WTC11 (cell line): ENCODE measurements at regions not wholly inside any gene's neighbourhood (a gene's known extent, or its start where the extent isn't known, plus 50 kb on each side); places are given as distances from the start of the nearest gene placed in this dataset.

ENCODE experiments used
- ATAC-seq: fragments of 200-7000 bp; cut with Tn5 transposase; 2 replicates; pipeline ENCODE4 v1.10.0; 2021; ENCODE audit warnings: mild to moderate bottlenecking, moderate library complexity
- CTCF ChIA-PET: fragments of 300-600 bp; sonication (Branson Sonifier 250); formaldehyde crosslinking; loops from one replicate; lab custom pipeline; 2021; ENCODE audit warnings: antibody characterized with exemption; lab: Charles Lee
- POLR2A ChIA-PET: fragments of 350-600 bp; sonication (Branson Sonifier 250); formaldehyde crosslinking; loops from one replicate; lab custom pipeline; 2021; ENCODE audit warnings: antibody characterized with exemption; lab: Charles Lee
- DNase-seq: peaks from one replicate; pipeline ENCODE4 v3.0.0; 2021; ENCODE audit warnings: low spot score
- H3K27ac Mint-ChIP-seq: 2 replicates; pipeline ENCODE4 v1.8.0; 2021; ENCODE audit warnings: mixed read lengths
- H3K27me3 Mint-ChIP-seq: 2 replicates; pipeline ENCODE4 v1.8.0; 2021; ENCODE audit warnings: low read depth, mild to moderate bottlenecking, moderate library complexity, mixed read lengths
- H3K36me3 Mint-ChIP-seq: 2 replicates; pipeline ENCODE4 v1.8.0; 2021; ENCODE audit warnings: mixed read lengths
- H3K4me1 Mint-ChIP-seq: 2 replicates; pipeline ENCODE4 v1.8.0; 2022; ENCODE audit warnings: mixed read lengths
- H3K4me3 Mint-ChIP-seq: 2 replicates; pipeline ENCODE4 v1.8.0; 2021; ENCODE audit warnings: mild to moderate bottlenecking, moderate library complexity, mixed read lengths
- H3K9me3 Mint-ChIP-seq: 2 replicates; pipeline ENCODE4 v1.8.0; 2021; ENCODE audit warnings: mixed read lengths
- HMGA2 ChIP-seq: fragments of 250-450 bp; sonication (Bioruptor Pico); IDR thresholded peaks from 2 replicates; pipeline ENCODE4 v1.4.0; 2021; ENCODE audit warnings: mild to moderate bottlenecking, moderate library complexity
- JAZF1 ChIP-seq: fragments of 250-450 bp; sonication (Bioruptor Pico); IDR thresholded peaks from 2 replicates; pipeline ENCODE4 v1.9.0; 2021; ENCODE audit warnings: moderate library complexity, mild to moderate bottlenecking, inconsistent platforms
- JUN ChIP-seq: sonication (generic); formaldehyde crosslinking; IDR thresholded peaks from 2 replicates; pipeline ENCODE4 v1.8.0; 2023; ENCODE audit warnings: mild to moderate bottlenecking, missing genetic modification reagents
- RORB ChIP-seq: fragments of 250-450 bp; sonication (Bioruptor Pico); IDR thresholded peaks from 2 replicates; pipeline ENCODE4 v1.9.0; 2021; ENCODE audit warnings: mild to moderate bottlenecking
- TCF7 ChIP-seq: sonication (generic); formaldehyde crosslinking; IDR thresholded peaks from 2 replicates; pipeline ENCODE4 v1.8.0; 2022; ENCODE audit warnings: mild to moderate bottlenecking, low read depth, missing genetic modification reagents, moderate library complexity
- TP53 ChIP-seq: sonication (generic); formaldehyde crosslinking; IDR thresholded peaks from 2 replicates; pipeline ENCODE4 v1.8.1; 2023; ENCODE audit warnings: mild to moderate bottlenecking, missing genetic modification reagents
- ZNF121 ChIP-seq: sonication (generic); formaldehyde crosslinking; IDR thresholded peaks from 2 replicates; pipeline ENCODE4 v1.8.0; 2023; ENCODE audit warnings: missing genetic modification reagents
- ZNF219 ChIP-seq: sonication (generic); formaldehyde crosslinking; IDR thresholded peaks from 2 replicates; pipeline ENCODE4 v1.8.0; 2023; ENCODE audit warnings: missing genetic modification reagents, mild to moderate bottlenecking, borderline replicate concordance
- ZNF396 ChIP-seq: fragments of 250-450 bp; sonication (Bioruptor Pico); IDR thresholded peaks from 2 replicates; pipeline ENCODE4 v1.8.0; 2021; ENCODE audit warnings: mild to moderate bottlenecking, moderate library complexity, borderline replicate concordance
- TF ChIP-seq, protein P1 (sequence below): fragments of 250-450 bp; sonication (Bioruptor Pico); conservative IDR thresholded peaks from 2 replicates; pipeline ENCODE4 v1.9.0; 2021; ENCODE audit warnings: mild to moderate bottlenecking
- TF ChIP-seq, protein P2 (sequence below): fragments of 250-450 bp; sonication (Bioruptor Pico); IDR thresholded peaks from 2 replicates; pipeline ENCODE4 v1.9.0; 2021; ENCODE audit warnings: mild to moderate bottlenecking
- TF ChIP-seq, protein P3 (sequence below): sonication (generic); formaldehyde crosslinking; conservative IDR thresholded peaks from 2 replicates; pipeline ENCODE4 v1.8.1; 2022; ENCODE audit warnings: mild to moderate bottlenecking, missing genetic modification reagents
- TF ChIP-seq, protein P4 (sequence below): sonication (generic); formaldehyde crosslinking; IDR thresholded peaks from 2 replicates; pipeline ENCODE4 v1.8.1; 2023; ENCODE audit warnings: mild to moderate bottlenecking, missing genetic modification reagents
- TF ChIP-seq, protein P5 (sequence below): fragments of 200-600 bp; IDR thresholded peaks from 2 replicates; pipeline ENCODE4 v1.8.0; 2022; ENCODE audit warnings: antibody characterized with exemption
- TF ChIP-seq, protein P6 (sequence below): fragments of 250-450 bp; sonication (Bioruptor Pico); IDR thresholded peaks from 2 replicates; pipeline ENCODE4 v1.9.0; 2021; ENCODE audit warnings: mild to moderate bottlenecking, borderline replicate concordance
- TF ChIP-seq, protein P7 (sequence below): sonication (generic); formaldehyde crosslinking; IDR thresholded peaks from 2 replicates; pipeline ENCODE4 v1.8.1; 2023; ENCODE audit warnings: mild to moderate bottlenecking, missing genetic modification reagents, moderate library complexity
- TF ChIP-seq, protein P8 (sequence below): sonication (generic); formaldehyde crosslinking; IDR thresholded peaks from 2 replicates; pipeline ENCODE4 v1.8.0; 2023; ENCODE audit warnings: missing genetic modification reagents, mild to moderate bottlenecking, borderline replicate concordance

DNA sequence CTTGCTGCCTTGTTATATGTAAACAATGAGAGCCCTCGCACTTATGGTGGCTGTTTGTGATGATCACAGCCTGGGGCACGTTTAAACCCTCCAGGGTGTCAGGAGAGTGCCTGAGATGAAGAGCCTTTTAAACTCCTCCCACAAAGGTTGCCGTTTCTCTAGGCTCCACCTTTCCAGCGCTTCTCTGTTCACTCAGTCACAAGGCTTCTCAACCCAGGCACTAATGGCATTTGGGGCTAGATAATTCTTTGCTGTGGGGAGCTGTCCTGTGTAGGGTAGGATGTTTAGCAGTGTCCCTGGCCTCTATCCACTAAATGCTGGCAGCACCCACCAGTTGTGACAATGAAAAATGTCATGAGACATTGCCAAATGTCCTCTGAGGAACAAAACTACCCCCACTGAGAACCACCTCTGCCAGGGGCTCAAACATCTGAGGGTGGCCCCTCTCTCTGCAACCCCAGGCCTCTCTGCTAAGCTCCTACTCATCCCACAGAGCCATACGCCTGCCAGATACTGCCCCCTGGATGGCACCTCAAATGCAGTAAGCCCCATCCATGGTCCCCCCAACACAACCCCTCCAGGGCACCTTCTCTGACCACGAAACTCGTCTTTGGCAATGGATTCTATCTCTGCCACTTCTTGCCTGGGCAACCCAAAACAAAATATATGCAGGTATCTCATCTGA is 144.3 kb upstream of the ZMIZ1 start:
- Mint-ChIP-seq H3K4me1 (peaks cover 23% of the 10 kb centered on the region), H3K9me3 (no peaks in the 10 kb centered on the region), H3K27ac (no peak overlapping the region), H3K36me3 (no peaks in the 10 kb centered on the region), H3K4me3 (no peak overlapping the region), H3K27me3 (peaks cover 4% of the 10 kb centered on the region)
- CTCF ChIA-PET, result interaction anchor here (0.7 to 1.0 kb wide), 2 partner anchors 11 to 451 kb away, joined by 3 to 4 read pairs; no protein-coding TSS in a partner anchor
- ATAC-seq (peak; percentile 87), DNase-seq (no peak)
- POLR2A ChIA-PET, result no interaction called here
- TF ChIP-seq TCF7 (CRISPR knock-in tag) (no peak), ZNF396 (no peak), ZNF219 (CRISPR knock-in tag) (no peak), JAZF1 (CRISPR knock-in tag) (no peak), TP53 (CRISPR knock-in tag) (no peak), HMGA2 (no peak), JUN (CRISPR knock-in tag) (no peak), ZNF121 (CRISPR knock-in tag) (no peak), RORB (CRISPR knock-in tag) (no peak)
- TF ChIP-seq, protein P1, sequence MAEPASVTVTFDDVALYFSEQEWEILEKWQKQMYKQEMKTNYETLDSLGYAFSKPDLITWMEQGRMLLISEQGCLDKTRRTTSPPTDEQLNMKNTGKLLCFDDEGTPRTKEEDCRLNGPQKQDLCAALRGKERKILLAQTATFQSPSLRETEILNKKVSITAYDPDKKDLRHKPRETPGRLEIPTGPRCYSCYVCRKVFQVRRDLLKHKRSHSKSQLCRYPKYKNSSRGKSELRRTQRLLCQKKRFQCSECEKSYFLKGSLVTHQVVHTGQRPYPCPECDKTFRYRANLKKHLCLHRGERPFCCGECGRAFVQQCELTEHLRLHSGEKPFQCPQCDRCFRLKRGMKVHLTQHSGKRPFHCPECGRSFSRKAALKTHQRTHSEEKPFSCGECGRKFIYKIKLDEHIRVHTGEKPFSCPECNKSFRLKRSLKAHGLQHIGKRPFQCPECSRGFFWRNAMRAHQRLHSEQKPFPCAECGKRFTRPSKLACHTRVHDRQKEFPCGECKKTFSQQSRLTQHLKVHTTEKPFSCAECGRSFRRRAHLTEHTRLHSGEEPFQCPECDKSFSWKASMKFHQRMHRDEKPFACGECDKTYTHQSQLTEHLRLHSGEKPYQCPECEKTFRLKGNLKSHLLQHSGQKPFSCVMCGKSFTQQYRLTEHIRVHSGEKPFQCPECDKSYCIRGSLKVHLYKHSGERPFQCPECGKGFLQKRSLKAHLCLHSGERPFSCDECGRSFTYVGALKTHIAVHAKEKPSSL (CRISPR knock-in tag), result no peak
- TF ChIP-seq, protein P2, sequence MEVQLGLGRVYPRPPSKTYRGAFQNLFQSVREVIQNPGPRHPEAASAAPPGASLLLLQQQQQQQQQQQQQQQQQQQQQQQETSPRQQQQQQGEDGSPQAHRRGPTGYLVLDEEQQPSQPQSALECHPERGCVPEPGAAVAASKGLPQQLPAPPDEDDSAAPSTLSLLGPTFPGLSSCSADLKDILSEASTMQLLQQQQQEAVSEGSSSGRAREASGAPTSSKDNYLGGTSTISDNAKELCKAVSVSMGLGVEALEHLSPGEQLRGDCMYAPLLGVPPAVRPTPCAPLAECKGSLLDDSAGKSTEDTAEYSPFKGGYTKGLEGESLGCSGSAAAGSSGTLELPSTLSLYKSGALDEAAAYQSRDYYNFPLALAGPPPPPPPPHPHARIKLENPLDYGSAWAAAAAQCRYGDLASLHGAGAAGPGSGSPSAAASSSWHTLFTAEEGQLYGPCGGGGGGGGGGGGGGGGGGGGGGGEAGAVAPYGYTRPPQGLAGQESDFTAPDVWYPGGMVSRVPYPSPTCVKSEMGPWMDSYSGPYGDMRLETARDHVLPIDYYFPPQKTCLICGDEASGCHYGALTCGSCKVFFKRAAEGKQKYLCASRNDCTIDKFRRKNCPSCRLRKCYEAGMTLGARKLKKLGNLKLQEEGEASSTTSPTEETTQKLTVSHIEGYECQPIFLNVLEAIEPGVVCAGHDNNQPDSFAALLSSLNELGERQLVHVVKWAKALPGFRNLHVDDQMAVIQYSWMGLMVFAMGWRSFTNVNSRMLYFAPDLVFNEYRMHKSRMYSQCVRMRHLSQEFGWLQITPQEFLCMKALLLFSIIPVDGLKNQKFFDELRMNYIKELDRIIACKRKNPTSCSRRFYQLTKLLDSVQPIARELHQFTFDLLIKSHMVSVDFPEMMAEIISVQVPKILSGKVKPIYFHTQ, result no peak
- TF ChIP-seq, protein P3, sequence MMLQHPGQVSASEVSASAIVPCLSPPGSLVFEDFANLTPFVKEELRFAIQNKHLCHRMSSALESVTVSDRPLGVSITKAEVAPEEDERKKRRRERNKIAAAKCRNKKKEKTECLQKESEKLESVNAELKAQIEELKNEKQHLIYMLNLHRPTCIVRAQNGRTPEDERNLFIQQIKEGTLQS (CRISPR knock-in tag), result no peak
- TF ChIP-seq, protein P4, sequence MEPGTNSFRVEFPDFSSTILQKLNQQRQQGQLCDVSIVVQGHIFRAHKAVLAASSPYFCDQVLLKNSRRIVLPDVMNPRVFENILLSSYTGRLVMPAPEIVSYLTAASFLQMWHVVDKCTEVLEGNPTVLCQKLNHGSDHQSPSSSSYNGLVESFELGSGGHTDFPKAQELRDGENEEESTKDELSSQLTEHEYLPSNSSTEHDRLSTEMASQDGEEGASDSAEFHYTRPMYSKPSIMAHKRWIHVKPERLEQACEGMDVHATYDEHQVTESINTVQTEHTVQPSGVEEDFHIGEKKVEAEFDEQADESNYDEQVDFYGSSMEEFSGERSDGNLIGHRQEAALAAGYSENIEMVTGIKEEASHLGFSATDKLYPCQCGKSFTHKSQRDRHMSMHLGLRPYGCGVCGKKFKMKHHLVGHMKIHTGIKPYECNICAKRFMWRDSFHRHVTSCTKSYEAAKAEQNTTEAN, result no peak
- TF ChIP-seq, protein P5, sequence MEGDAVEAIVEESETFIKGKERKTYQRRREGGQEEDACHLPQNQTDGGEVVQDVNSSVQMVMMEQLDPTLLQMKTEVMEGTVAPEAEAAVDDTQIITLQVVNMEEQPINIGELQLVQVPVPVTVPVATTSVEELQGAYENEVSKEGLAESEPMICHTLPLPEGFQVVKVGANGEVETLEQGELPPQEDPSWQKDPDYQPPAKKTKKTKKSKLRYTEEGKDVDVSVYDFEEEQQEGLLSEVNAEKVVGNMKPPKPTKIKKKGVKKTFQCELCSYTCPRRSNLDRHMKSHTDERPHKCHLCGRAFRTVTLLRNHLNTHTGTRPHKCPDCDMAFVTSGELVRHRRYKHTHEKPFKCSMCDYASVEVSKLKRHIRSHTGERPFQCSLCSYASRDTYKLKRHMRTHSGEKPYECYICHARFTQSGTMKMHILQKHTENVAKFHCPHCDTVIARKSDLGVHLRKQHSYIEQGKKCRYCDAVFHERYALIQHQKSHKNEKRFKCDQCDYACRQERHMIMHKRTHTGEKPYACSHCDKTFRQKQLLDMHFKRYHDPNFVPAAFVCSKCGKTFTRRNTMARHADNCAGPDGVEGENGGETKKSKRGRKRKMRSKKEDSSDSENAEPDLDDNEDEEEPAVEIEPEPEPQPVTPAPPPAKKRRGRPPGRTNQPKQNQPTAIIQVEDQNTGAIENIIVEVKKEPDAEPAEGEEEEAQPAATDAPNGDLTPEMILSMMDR, result no peak
- TF ChIP-seq, protein P6, sequence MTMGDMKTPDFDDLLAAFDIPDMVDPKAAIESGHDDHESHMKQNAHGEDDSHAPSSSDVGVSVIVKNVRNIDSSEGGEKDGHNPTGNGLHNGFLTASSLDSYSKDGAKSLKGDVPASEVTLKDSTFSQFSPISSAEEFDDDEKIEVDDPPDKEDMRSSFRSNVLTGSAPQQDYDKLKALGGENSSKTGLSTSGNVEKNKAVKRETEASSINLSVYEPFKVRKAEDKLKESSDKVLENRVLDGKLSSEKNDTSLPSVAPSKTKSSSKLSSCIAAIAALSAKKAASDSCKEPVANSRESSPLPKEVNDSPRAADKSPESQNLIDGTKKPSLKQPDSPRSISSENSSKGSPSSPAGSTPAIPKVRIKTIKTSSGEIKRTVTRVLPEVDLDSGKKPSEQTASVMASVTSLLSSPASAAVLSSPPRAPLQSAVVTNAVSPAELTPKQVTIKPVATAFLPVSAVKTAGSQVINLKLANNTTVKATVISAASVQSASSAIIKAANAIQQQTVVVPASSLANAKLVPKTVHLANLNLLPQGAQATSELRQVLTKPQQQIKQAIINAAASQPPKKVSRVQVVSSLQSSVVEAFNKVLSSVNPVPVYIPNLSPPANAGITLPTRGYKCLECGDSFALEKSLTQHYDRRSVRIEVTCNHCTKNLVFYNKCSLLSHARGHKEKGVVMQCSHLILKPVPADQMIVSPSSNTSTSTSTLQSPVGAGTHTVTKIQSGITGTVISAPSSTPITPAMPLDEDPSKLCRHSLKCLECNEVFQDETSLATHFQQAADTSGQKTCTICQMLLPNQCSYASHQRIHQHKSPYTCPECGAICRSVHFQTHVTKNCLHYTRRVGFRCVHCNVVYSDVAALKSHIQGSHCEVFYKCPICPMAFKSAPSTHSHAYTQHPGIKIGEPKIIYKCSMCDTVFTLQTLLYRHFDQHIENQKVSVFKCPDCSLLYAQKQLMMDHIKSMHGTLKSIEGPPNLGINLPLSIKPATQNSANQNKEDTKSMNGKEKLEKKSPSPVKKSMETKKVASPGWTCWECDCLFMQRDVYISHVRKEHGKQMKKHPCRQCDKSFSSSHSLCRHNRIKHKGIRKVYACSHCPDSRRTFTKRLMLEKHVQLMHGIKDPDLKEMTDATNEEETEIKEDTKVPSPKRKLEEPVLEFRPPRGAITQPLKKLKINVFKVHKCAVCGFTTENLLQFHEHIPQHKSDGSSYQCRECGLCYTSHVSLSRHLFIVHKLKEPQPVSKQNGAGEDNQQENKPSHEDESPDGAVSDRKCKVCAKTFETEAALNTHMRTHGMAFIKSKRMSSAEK, result no peak
- TF ChIP-seq, protein P7, sequence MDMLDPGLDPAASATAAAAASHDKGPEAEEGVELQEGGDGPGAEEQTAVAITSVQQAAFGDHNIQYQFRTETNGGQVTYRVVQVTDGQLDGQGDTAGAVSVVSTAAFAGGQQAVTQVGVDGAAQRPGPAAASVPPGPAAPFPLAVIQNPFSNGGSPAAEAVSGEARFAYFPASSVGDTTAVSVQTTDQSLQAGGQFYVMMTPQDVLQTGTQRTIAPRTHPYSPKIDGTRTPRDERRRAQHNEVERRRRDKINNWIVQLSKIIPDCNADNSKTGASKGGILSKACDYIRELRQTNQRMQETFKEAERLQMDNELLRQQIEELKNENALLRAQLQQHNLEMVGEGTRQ (CRISPR knock-in tag), result no peak
- TF ChIP-seq, protein P8, sequence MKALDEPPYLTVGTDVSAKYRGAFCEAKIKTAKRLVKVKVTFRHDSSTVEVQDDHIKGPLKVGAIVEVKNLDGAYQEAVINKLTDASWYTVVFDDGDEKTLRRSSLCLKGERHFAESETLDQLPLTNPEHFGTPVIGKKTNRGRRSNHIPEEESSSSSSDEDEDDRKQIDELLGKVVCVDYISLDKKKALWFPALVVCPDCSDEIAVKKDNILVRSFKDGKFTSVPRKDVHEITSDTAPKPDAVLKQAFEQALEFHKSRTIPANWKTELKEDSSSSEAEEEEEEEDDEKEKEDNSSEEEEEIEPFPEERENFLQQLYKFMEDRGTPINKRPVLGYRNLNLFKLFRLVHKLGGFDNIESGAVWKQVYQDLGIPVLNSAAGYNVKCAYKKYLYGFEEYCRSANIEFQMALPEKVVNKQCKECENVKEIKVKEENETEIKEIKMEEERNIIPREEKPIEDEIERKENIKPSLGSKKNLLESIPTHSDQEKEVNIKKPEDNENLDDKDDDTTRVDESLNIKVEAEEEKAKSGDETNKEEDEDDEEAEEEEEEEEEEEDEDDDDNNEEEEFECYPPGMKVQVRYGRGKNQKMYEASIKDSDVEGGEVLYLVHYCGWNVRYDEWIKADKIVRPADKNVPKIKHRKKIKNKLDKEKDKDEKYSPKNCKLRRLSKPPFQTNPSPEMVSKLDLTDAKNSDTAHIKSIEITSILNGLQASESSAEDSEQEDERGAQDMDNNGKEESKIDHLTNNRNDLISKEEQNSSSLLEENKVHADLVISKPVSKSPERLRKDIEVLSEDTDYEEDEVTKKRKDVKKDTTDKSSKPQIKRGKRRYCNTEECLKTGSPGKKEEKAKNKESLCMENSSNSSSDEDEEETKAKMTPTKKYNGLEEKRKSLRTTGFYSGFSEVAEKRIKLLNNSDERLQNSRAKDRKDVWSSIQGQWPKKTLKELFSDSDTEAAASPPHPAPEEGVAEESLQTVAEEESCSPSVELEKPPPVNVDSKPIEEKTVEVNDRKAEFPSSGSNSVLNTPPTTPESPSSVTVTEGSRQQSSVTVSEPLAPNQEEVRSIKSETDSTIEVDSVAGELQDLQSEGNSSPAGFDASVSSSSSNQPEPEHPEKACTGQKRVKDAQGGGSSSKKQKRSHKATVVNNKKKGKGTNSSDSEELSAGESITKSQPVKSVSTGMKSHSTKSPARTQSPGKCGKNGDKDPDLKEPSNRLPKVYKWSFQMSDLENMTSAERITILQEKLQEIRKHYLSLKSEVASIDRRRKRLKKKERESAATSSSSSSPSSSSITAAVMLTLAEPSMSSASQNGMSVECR, result no peak
